IMR-90 (cell line): ENCODE measurements at regions not wholly inside any gene's neighbourhood (a gene's known extent, or its start where the extent isn't known, plus 50 kb on each side); places are given as distances from the start of the nearest gene placed in this dataset.

Source experiments
- ATAC-seq: fragments of 200-7000 bp; cut with Tn5 transposase; 2 replicates; pipeline ENCODE4 v1.9.1; 2020; ENCODE audit warnings: low read depth, mild to moderate bottlenecking, moderate library complexity
- BruUV-seq: library from RNA; stranded (reverse); fragments of 400-500 nt; replicated peaks from 2 replicates; lab custom pipeline; 2021; lab: Mats Ljungman, UMichigan
- CTCF ChIA-PET: fragments of 300-600 bp; formaldehyde crosslinking; extraction: SDS; loops from one replicate; lab custom pipeline; 2021; ENCODE audit warnings: antibody characterized with exemption; lab: Yijun Ruan, JAX
- POLR2A ChIA-PET: fragments of 300-600 bp; sonication (Branson Sonifier 250); formaldehyde crosslinking; loops from one replicate; lab custom pipeline; 2022; ENCODE audit warnings: antibody characterized with exemption; ENCODE audit not compliant: unreplicated experiment; lab: Charles Lee
- DNase-seq: peaks from one replicate; pipeline ENCODE4 v3.0.0; 2013
- H2AFZ ChIP-seq: replicated peaks from 2 replicates; pipeline ENCODE3; 2013; ENCODE audit warnings: low read length, mild to moderate bottlenecking; ENCODE audit not compliant: poor library complexity
- H2AK5ac ChIP-seq: 2 replicates; pipeline ENCODE4 v1.6.1; 2013; ENCODE audit warnings: low read depth, low read length, inconsistent platforms
- H2AK9ac ChIP-seq: replicated peaks from 2 replicates; pipeline ENCODE3; 2013; ENCODE audit warnings: mild to moderate bottlenecking, low read depth, low read length, moderate library complexity; ENCODE audit not compliant: poor library complexity
- H2BK120ac ChIP-seq: 2 replicates; pipeline ENCODE4 v1.6.1; 2013; ENCODE audit warnings: low read depth, low read length, inconsistent platforms
- H2BK15ac ChIP-seq: 3 replicates; pipeline ENCODE4 v1.6.1; 2013; ENCODE audit warnings: low read depth, low read length, inconsistent platforms
- H2BK20ac ChIP-seq: 2 replicates; pipeline ENCODE4 v1.6.1; 2013; ENCODE audit warnings: low read depth, mild to moderate bottlenecking, inconsistent platforms, low read length, moderate library complexity
- H2BK5ac ChIP-seq: 2 replicates; pipeline ENCODE4 v1.6.1; 2013; ENCODE audit warnings: mild to moderate bottlenecking, low read depth, low read length, inconsistent platforms; ENCODE audit not compliant: poor library complexity, severe bottlenecking
- H3K14ac ChIP-seq: replicated peaks from 2 replicates; pipeline ENCODE4 v1.6.1; 2013; ENCODE audit warnings: low read depth, low read length, inconsistent platforms
- H3K18ac ChIP-seq: 2 replicates; pipeline ENCODE4 v1.6.1; 2013; ENCODE audit warnings: low read depth, low read length, control low read depth
- H3K23ac ChIP-seq: 2 replicates; pipeline ENCODE4 v1.6.1; 2013; ENCODE audit warnings: low read depth, low read length, inconsistent platforms
- H3K27ac ChIP-seq: 2 replicates; pipeline ENCODE4 v1.5.1; 2013; ENCODE audit warnings: mild to moderate bottlenecking, control low read depth, low read length; ENCODE audit not compliant: insufficient read depth
- H3K27me3 ChIP-seq: 2 replicates; pipeline ENCODE4 v1.6.1; 2013; ENCODE audit warnings: low read length; ENCODE audit not compliant: control insufficient read depth, insufficient read depth
- H3K36me3 ChIP-seq: 2 replicates; pipeline ENCODE4 v1.6.1; 2013; ENCODE audit warnings: low read length, mixed read lengths; ENCODE audit not compliant: control insufficient read depth, insufficient read depth
- H3K4ac ChIP-seq: 2 replicates; pipeline ENCODE4 v1.6.1; 2013; ENCODE audit warnings: low read depth, low read length, inconsistent platforms
- H3K4me1 ChIP-seq: 2 replicates; pipeline ENCODE4 v1.6.1; 2013; ENCODE audit warnings: low read length, mixed read lengths; ENCODE audit not compliant: control insufficient read depth, insufficient read depth
- H3K4me2 ChIP-seq: 2 replicates; pipeline ENCODE4 v1.6.1; 2013; ENCODE audit warnings: low read depth, mild to moderate bottlenecking, control low read depth, low read length, moderate library complexity
- H3K4me3 ChIP-seq: 2 replicates; pipeline ENCODE4 v1.5.1; 2013; ENCODE audit warnings: low read depth, mild to moderate bottlenecking, control low read depth, low read length, moderate library complexity; ENCODE audit not compliant: insufficient read depth
- H3K56ac ChIP-seq: 2 replicates; pipeline ENCODE4 v1.6.1; 2013; ENCODE audit warnings: low read length, inconsistent platforms; ENCODE audit not compliant: insufficient read depth; ENCODE audit errors: extremely low read depth
- H3K79me1 ChIP-seq, 2 experiments: 2 replicates each; pipeline ENCODE4 v1.6.1; 2013; ENCODE audit warnings: low read length in 2 of 2, inconsistent platforms in 1 of 2, low read depth in 1 of 2
- H3K9ac ChIP-seq: 2 replicates; pipeline ENCODE4 v1.6.1; 2013; ENCODE audit warnings: low read depth, low read length, control low read depth
- H3K9me1 ChIP-seq: 2 replicates; pipeline ENCODE4 v1.6.1; 2013; ENCODE audit warnings: low read length, inconsistent platforms; ENCODE audit not compliant: insufficient read depth
- H3K9me3 ChIP-seq: 2 replicates; pipeline ENCODE4 v1.6.1; 2013; ENCODE audit warnings: low read length; ENCODE audit not compliant: control insufficient read depth, insufficient read depth
- H4K20me1 ChIP-seq: 2 replicates; pipeline ENCODE4 v1.6.1; 2013; ENCODE audit warnings: low read length, inconsistent platforms; ENCODE audit not compliant: insufficient read depth
- H4K5ac ChIP-seq: 2 replicates; pipeline ENCODE4 v1.6.1; 2013; ENCODE audit warnings: mild to moderate bottlenecking, low read depth, low read length, control low read depth
- H4K8ac ChIP-seq, 2 experiments: 2 replicates each; pipeline ENCODE4 v1.6.1; 2013; ENCODE audit warnings: low read depth in 2 of 2, low read length in 2 of 2, control low read depth in 1 of 2, inconsistent platforms in 1 of 2
- H4K91ac ChIP-seq: 2 replicates; pipeline ENCODE4 v1.6.1; 2013; ENCODE audit warnings: low read depth, low read length, inconsistent platforms; ENCODE audit not compliant: insufficient read depth
- BHLHE40 ChIP-seq: fragments of 150-350 bp; IDR thresholded peaks from 2 replicates; pipeline ENCODE4 v1.6.1; 2016; ENCODE audit warnings: mild to moderate bottlenecking, low read depth, low read length
- CEBPB ChIP-seq: IDR thresholded peaks from 2 replicates; pipeline ENCODE4 v1.6.1; 2012; ENCODE audit warnings: low read depth, low read length, improper control_type of control experiment
- CHD1 ChIP-seq: IDR thresholded peaks from 2 replicates; pipeline ENCODE4 v1.6.1; 2012; ENCODE audit warnings: low read depth, low read length, improper control_type of control experiment
- FOS ChIP-seq: fragments of 150-350 bp; IDR thresholded peaks from 2 replicates; pipeline ENCODE4 v1.6.1; 2016; ENCODE audit warnings: low read depth, low read length
- MAFK ChIP-seq: IDR thresholded peaks from 2 replicates; pipeline ENCODE4 v1.6.1; 2012; ENCODE audit warnings: low read depth, low read length, improper control_type of control experiment
- MAZ ChIP-seq: IDR thresholded peaks from 2 replicates; pipeline ENCODE4 v1.6.1; 2012; ENCODE audit warnings: low read depth, mild to moderate bottlenecking, low read length, improper control_type of control experiment, moderate library complexity, borderline replicate concordance
- MXI1 ChIP-seq: IDR thresholded peaks from 2 replicates; pipeline ENCODE4 v1.6.1; 2012; ENCODE audit warnings: low read depth, mild to moderate bottlenecking, low read length, moderate library complexity, borderline replicate concordance
- NFE2L2 ChIP-seq: fragments of 150-350 bp; IDR thresholded peaks from 2 replicates; pipeline ENCODE4 v1.6.1; 2016; ENCODE audit warnings: low read depth, mild to moderate bottlenecking, low read length
- POLR2A ChIP-seq: IDR thresholded peaks from 2 replicates; pipeline ENCODE4 v1.6.1; 2012; ENCODE audit warnings: mild to moderate bottlenecking, low read depth, low read length
- RAD21 ChIP-seq: IDR thresholded peaks from 2 replicates; pipeline ENCODE4 v1.6.1; 2012; ENCODE audit warnings: low read length, improper control_type of control experiment
- RCOR1 ChIP-seq: IDR thresholded peaks from 2 replicates; pipeline ENCODE4 v1.6.1; 2012; ENCODE audit warnings: mild to moderate bottlenecking, low read length, improper control_type of control experiment; ENCODE audit not compliant: insufficient replicate concordance
- RFX5 ChIP-seq: IDR thresholded peaks from 2 replicates; pipeline ENCODE4 v1.8.0; 2012; ENCODE audit warnings: low read depth, mild to moderate bottlenecking, low read length, moderate library complexity
- SMC3 ChIP-seq: fragments of 150-350 bp; IDR thresholded peaks from 2 replicates; pipeline ENCODE4 v1.6.1; 2016; ENCODE audit warnings: low read depth, mild to moderate bottlenecking, antibody characterized with exemption, low read length, moderate library complexity
- WGBS, 2 experiments: methylation state at CpG; one replicate each; pipeline versions ENCODE4 v1.1.5 to v1.1.7; 2013; ENCODE audit warnings: missing lambda C conversion rate in 2 of 2; ENCODE audit not compliant: insufficient read length in 1 of 2; ENCODE audit errors: extremely low coverage in 2 of 2; 5-methylcytosine and 5-hydroxymethylcytosine counted together
- dilution Hi-C: fragments of 300-500 bp; cut with HindIII; formaldehyde crosslinking; loops from one replicate; pipeline ENCODE4 v1.14.3; 2018; ENCODE audit warnings: low sequenced_read_pairs; ENCODE audit not compliant: unreplicated experiment
- in situ Hi-C: fragments of 300-500 bp; cut with MboI; formaldehyde crosslinking; loops from 3 replicates; pipeline ENCODE4 v1.14.3; 2019; ENCODE audit warnings: low sequenced_read_pairs, inconsistent platforms, mixed read lengths
- intact Hi-C: fragments of 100-400 bp; cut with micrococcal nuclease; formaldehyde crosslinking; loops from 2 replicates; pipeline ENCODE4 v1.10.0; 2022
- TF ChIP-seq, protein P1 (sequence below): fragments of 150-350 bp; IDR thresholded peaks from 2 replicates; pipeline ENCODE4 v1.6.1; 2017; ENCODE audit warnings: mild to moderate bottlenecking, antibody characterized with exemption, low read length, low read depth
- TF ChIP-seq, protein P2 (sequence below): conservative IDR thresholded peaks from 2 replicates; pipeline ENCODE4 v1.5.1; 2012; ENCODE audit warnings: mild to moderate bottlenecking, low read depth, low read length, improper control_type of control experiment
- TF ChIP-seq, protein P3 (sequence below): fragments of 150-350 bp; IDR thresholded peaks from 2 replicates; pipeline ENCODE4 v1.6.1; 2016; ENCODE audit warnings: low read depth, mild to moderate bottlenecking, low read length, moderate library complexity, borderline replicate concordance

DNA sequence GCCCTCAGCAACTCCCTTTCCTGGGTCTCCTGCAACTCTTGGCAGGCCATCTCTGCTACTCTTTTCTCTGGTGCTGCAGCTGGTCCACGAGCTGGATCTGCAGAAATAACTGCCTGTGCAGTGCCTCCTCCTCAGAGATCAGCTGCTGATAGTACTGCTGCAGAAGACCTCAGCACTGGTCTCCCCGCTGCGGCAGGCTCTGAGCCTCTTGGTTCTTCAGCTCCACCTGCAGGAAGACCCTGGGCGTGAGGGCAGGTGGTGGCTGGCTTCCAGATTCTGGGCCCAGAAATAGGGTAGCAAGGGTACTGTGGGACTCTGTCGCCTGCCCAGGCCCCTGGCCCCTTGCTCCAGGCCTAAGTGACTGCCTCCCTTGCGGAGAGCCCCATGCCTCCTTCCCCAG, 79.7 kb upstream of the C2CD4B start:
- no peak overlapping the region for H2BK20ac ChIP-seq
- H3K9ac ChIP-seq = no peak overlapping the region
- H3K4me1 ChIP-seq = no peaks in the 10 kb centered on the region
- no peak overlapping the region for H2BK120ac ChIP-seq
- no peak overlapping the region for H3K4me3 ChIP-seq
- H3K23ac ChIP-seq = no peak overlapping the region
- no peak overlapping the region for H2AFZ ChIP-seq
- H3K79me1 ChIP-seq = no peaks in the 10 kb centered on the region
- no peak overlapping the region for H3K56ac ChIP-seq
- no peak overlapping the region for H3K14ac ChIP-seq
- no peak overlapping the region for H2AK9ac ChIP-seq
- BruUV-seq = no TSS peak
- in situ Hi-C loops = no loop called here
- H4K20me1 ChIP-seq = no peaks in the 10 kb centered on the region
- H4K5ac ChIP-seq = no peak overlapping the region
- no peak for ATAC-seq
- no peak overlapping the region for H3K4me2 ChIP-seq
- peaks cover 12% of the 10 kb centered on the region for H3K27me3 ChIP-seq
- CTCF ChIA-PET = interaction anchor here (1.3 kb wide), 1 partner anchor 9 kb away, joined by 4 read pairs; no protein-coding TSS in a partner anchor
- intact Hi-C loops = no loop called here
- no peak overlapping the region for H3K18ac ChIP-seq
- no peaks in the 10 kb centered on the region for H3K9me3 ChIP-seq
- H2BK15ac ChIP-seq = no peak overlapping the region
- H3K9me1 ChIP-seq = no peaks in the 10 kb centered on the region
- POLR2A ChIA-PET = no interaction called here
- H3K4ac ChIP-seq = no peak overlapping the region
- WGBS, 2 experiments = 30% methylated on average over 2 of the region's 6 CpGs; no CpG with 5 or more reads in 1 of the 2 experiments
- H4K91ac ChIP-seq = no peak overlapping the region
- DNase-seq = no peak
- no peak overlapping the region for H4K8ac ChIP-seq
- TF ChIP-seq CEBPB (no peak), RCOR1 (no peak), BHLHE40 (no peak), POLR2A (no peak), SMC3 (no peak), FOS (no peak), CHD1 (no peak), NFE2L2 (no peak), MXI1 (no peak), MAFK (no peak), MAZ (no peak), RFX5 (no peak), RAD21 (no peak)
- TF ChIP-seq, protein P1, sequence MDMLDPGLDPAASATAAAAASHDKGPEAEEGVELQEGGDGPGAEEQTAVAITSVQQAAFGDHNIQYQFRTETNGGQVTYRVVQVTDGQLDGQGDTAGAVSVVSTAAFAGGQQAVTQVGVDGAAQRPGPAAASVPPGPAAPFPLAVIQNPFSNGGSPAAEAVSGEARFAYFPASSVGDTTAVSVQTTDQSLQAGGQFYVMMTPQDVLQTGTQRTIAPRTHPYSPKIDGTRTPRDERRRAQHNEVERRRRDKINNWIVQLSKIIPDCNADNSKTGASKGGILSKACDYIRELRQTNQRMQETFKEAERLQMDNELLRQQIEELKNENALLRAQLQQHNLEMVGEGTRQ = no peak
- TF ChIP-seq, protein P2, sequence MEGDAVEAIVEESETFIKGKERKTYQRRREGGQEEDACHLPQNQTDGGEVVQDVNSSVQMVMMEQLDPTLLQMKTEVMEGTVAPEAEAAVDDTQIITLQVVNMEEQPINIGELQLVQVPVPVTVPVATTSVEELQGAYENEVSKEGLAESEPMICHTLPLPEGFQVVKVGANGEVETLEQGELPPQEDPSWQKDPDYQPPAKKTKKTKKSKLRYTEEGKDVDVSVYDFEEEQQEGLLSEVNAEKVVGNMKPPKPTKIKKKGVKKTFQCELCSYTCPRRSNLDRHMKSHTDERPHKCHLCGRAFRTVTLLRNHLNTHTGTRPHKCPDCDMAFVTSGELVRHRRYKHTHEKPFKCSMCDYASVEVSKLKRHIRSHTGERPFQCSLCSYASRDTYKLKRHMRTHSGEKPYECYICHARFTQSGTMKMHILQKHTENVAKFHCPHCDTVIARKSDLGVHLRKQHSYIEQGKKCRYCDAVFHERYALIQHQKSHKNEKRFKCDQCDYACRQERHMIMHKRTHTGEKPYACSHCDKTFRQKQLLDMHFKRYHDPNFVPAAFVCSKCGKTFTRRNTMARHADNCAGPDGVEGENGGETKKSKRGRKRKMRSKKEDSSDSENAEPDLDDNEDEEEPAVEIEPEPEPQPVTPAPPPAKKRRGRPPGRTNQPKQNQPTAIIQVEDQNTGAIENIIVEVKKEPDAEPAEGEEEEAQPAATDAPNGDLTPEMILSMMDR = no peak
- TF ChIP-seq, protein P3, sequence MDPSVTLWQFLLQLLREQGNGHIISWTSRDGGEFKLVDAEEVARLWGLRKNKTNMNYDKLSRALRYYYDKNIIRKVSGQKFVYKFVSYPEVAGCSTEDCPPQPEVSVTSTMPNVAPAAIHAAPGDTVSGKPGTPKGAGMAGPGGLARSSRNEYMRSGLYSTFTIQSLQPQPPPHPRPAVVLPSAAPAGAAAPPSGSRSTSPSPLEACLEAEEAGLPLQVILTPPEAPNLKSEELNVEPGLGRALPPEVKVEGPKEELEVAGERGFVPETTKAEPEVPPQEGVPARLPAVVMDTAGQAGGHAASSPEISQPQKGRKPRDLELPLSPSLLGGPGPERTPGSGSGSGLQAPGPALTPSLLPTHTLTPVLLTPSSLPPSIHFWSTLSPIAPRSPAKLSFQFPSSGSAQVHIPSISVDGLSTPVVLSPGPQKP = no peak
- H3K36me3 ChIP-seq = no peaks in the 10 kb centered on the region
- no peak overlapping the region for H2AK5ac ChIP-seq
- dilution Hi-C loops = no loop called here
- H3K27ac ChIP-seq = no peak overlapping the region
- H2BK5ac ChIP-seq = no peak overlapping the region
